HCT116 (cell line): ENCODE measurements at regions not wholly inside any gene's neighbourhood (a gene's known extent, or its start where the extent isn't known, plus 50 kb on each side); places are given as distances from the start of the nearest gene placed in this dataset.

Experiments used
- ATAC-seq: fragments of 200-7000 bp; cut with Tn5 transposase; 2 replicates; pipeline ENCODE4 v1.9.1; 2020; ENCODE audit warnings: mild to moderate bottlenecking, moderate library complexity
- BruUV-seq: library from RNA; stranded (reverse); fragments of 400-500 nt; replicated peaks from 2 replicates; lab custom pipeline; 2021; lab: Mats Ljungman, UMichigan
- CTCF ChIA-PET: fragments of 300-600 bp; sonication (Branson Sonifier 250); formaldehyde crosslinking; loops from one replicate; lab custom pipeline; 2021; ENCODE audit warnings: antibody characterized with exemption; lab: Charles Lee
- POLR2A ChIA-PET: fragments of 300-600, 350-600 bp; sonication (Branson Sonifier 250); formaldehyde crosslinking; loops from one replicate; lab custom pipeline; 2021; ENCODE audit warnings: antibody characterized with exemption; lab: Charles Lee
- RAD21 ChIA-PET, 2 experiments: fragments of 300-600 bp; sonication (Branson Sonifier 250); formaldehyde crosslinking; loops; one replicate each; lab custom pipeline; 2023; ENCODE audit warnings: low total read pairs in 2 of 2; ENCODE audit not compliant: uncharacterized antibody in 2 of 2, unreplicated experiment in 2 of 2, low non-redundant PET in 1 of 2; lab: Charles Lee
- DNase-seq: peaks from one replicate; pipeline ENCODE4 v3.0.0-alpha.2; 2010; ENCODE audit warnings: low read depth, low spot score
- H2AFZ ChIP-seq: fragments of 200-600 bp; shearing (Covaris generic), sonication (generic); 2 replicates; pipeline ENCODE4 v1.6.1; 2017; ENCODE audit warnings: low read depth, mixed run types, mixed read lengths, antibody characterized with exemption, low read length; ENCODE audit not compliant: poor library complexity, severe bottlenecking
- H3K27ac ChIP-seq: 2 replicates; pipeline ENCODE4 v1.5.1; 2012; ENCODE audit warnings: low read depth, low read length
- H3K27me3 ChIP-seq: fragments of 200-600 bp; sonication (generic); 2 replicates; pipeline ENCODE4 v1.6.1; 2016; ENCODE audit warnings: mixed run types, low read length, mixed read lengths; ENCODE audit not compliant: insufficient read depth
- H3K36me3 ChIP-seq, 2 experiments: fragments of 200-500 bp in 1 of 2; fragments of 200-600 bp in 1 of 2; sonication (Bioruptor generic) in 1 of 2; sonication (generic) in 1 of 2; 2 replicates each; pipeline versions ENCODE4 v1.5.1 to v1.6.1; 2014 to 2016; ENCODE audit warnings: low read length in 2 of 2, inconsistent platforms in 1 of 2, mixed read lengths in 1 of 2, mixed run types in 1 of 2; ENCODE audit not compliant: insufficient read depth in 2 of 2, control insufficient read depth in 1 of 2
- H3K4me1 ChIP-seq, 2 experiments: fragments of 200-600 bp in 1 of 2; sonication (generic) in 1 of 2; 2 replicates each; pipeline versions ENCODE4 v1.5.1 to v1.6.1; 2012 to 2017; ENCODE audit warnings: low read length in 2 of 2, inconsistent platforms in 1 of 2, mild to moderate bottlenecking in 1 of 2, mixed read lengths in 1 of 2, mixed run types in 1 of 2, moderate library complexity in 1 of 2; ENCODE audit not compliant: insufficient read depth in 2 of 2, control insufficient read depth in 1 of 2
- H3K4me2 ChIP-seq: fragments of 200-600 bp; sonication (generic); 2 replicates; pipeline ENCODE4 v1.6.1; 2017; ENCODE audit warnings: mixed run types, low read length, mixed read lengths
- H3K4me3 ChIP-seq, 2 experiments: fragments of 200-600 bp in 1 of 2; sonication (generic) in 1 of 2; replicated peaks in 1 of 2; 2 replicates each; pipeline ENCODE4 v1.5.1; 2011 to 2016; ENCODE audit warnings: low read length in 2 of 2, control low read depth in 1 of 2, low read depth in 1 of 2, mild to moderate bottlenecking in 1 of 2, mixed read lengths in 1 of 2, mixed run types in 1 of 2
- H3K79me2 ChIP-seq: fragments of 200-600 bp; sonication (generic); 2 replicates; pipeline ENCODE4 v1.6.1; 2017; ENCODE audit warnings: mild to moderate bottlenecking, mixed run types, low read length, moderate library complexity, mixed read lengths; ENCODE audit not compliant: insufficient read depth
- H3K9ac ChIP-seq: fragments of 200-600 bp; sonication (generic); 2 replicates; pipeline ENCODE4 v1.6.1; 2016; ENCODE audit warnings: low read length, mixed read lengths
- H3K9me2 ChIP-seq: fragments of 200-600 bp; sonication (generic), shearing (Covaris generic); 2 replicates; pipeline ENCODE4 v1.6.1; 2017; ENCODE audit warnings: mixed run types, mild to moderate bottlenecking, moderate library complexity; ENCODE audit not compliant: insufficient read depth
- H3K9me3 ChIP-seq, 2 experiments: fragments of 200-500 bp in 1 of 2; fragments of 200-600 bp in 1 of 2; sonication (Bioruptor generic) in 1 of 2; sonication (generic) in 1 of 2; 2 replicates each; pipeline ENCODE4 v1.6.1; 2014 to 2017; ENCODE audit warnings: low read length in 2 of 2, mixed read lengths in 2 of 2, inconsistent platforms in 1 of 2, low read depth in 1 of 2, mild to moderate bottlenecking in 1 of 2, mixed run types in 1 of 2, moderate library complexity in 1 of 2; ENCODE audit not compliant: control insufficient read depth in 1 of 2, insufficient read depth in 1 of 2
- H4K20me1 ChIP-seq: fragments of 200-600 bp; sonication (generic), shearing (Covaris generic); 2 replicates; pipeline ENCODE4 v1.6.1; 2017; ENCODE audit warnings: mixed run types, mild to moderate bottlenecking, moderate library complexity; ENCODE audit not compliant: insufficient read depth
- CBX3 ChIP-seq: IDR thresholded peaks from 2 replicates; pipeline ENCODE4 v1.6.1; 2012; ENCODE audit warnings: low read depth
- EGR1 ChIP-seq: IDR thresholded peaks from 2 replicates; pipeline ENCODE4 v1.6.1; 2012; ENCODE audit warnings: low read depth
- EZH2phosphoT487 ChIP-seq: fragments of 200-600 bp; IDR thresholded peaks from 2 replicates; pipeline ENCODE4 v1.6.1; 2018; ENCODE audit warnings: antibody characterized with exemption, borderline replicate concordance
- FOSL1 ChIP-seq: IDR thresholded peaks from 2 replicates; pipeline ENCODE4 v1.6.1; 2012; ENCODE audit warnings: low read depth
- JUND ChIP-seq: IDR thresholded peaks from 2 replicates; pipeline ENCODE4 v1.6.1; 2012
- POLR2AphosphoS5 ChIP-seq: IDR thresholded peaks from 2 replicates; pipeline ENCODE4 v1.6.1; 2011; ENCODE audit warnings: mild to moderate bottlenecking, low read depth, low read length, moderate library complexity
- RAD21 ChIP-seq: IDR thresholded peaks from 2 replicates; pipeline ENCODE4 v1.6.1; 2012; ENCODE audit warnings: low read depth, mild to moderate bottlenecking
- SIN3A ChIP-seq: IDR thresholded peaks from 2 replicates; pipeline ENCODE4 v1.6.1; 2012; ENCODE audit warnings: low read depth
- SP1 ChIP-seq: IDR thresholded peaks from 2 replicates; pipeline ENCODE4 v1.6.1; 2012; ENCODE audit warnings: low read depth
- TCF7L2 ChIP-seq: IDR thresholded peaks from 2 replicates; pipeline ENCODE4 v1.7.0; 2011; ENCODE audit warnings: borderline replicate concordance, inconsistent platforms; ENCODE audit not compliant: insufficient read depth, insufficient read length; ENCODE audit errors: extremely low read depth
- YY1 ChIP-seq: IDR thresholded peaks from 2 replicates; pipeline ENCODE4 v1.6.1; 2011; ENCODE audit warnings: low read length, low read depth, moderate library complexity, mild to moderate bottlenecking; ENCODE audit not compliant: insufficient replicate concordance; ENCODE audit errors: extremely low read depth
- intact Hi-C: fragments of 100-400 bp; cut with micrococcal nuclease; formaldehyde crosslinking; loops from 2 replicates; pipeline ENCODE4 v1.10.0; 2022
- TF ChIP-seq, protein P1 (sequence below): IDR thresholded peaks from 2 replicates; pipeline ENCODE4 v1.6.1; 2012

DNA sequence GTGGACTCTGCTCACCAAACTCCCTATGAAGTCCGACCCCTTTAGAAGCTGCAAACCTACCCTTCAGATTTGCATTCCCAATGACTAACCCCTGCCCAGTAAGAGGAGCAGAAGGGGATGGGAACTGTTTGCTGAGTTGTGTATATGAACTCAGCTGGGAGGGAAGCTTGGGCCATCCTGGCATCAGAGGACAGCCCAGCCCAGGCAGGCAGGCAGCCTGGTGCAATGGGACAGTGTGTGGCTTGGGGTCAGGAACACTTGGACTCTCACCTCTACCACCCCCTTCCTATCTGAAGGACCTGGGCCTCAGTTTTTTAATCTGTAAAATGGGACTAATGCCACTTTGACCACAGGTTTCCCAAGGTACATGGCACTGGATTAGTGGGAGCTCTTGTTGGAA is 147.4 kb upstream of the GPR26 start:
- no peaks in the 10 kb centered on the region for H4K20me1 ChIP-seq
- TF ChIP-seq TCF7L2 (no peak), JUND (no peak), YY1 (no peak), FOSL1 (no peak), EGR1 (no peak)
- TF ChIP-seq, protein P1, sequence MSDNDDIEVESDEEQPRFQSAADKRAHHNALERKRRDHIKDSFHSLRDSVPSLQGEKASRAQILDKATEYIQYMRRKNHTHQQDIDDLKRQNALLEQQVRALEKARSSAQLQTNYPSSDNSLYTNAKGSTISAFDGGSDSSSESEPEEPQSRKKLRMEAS: no peak
- ATAC-seq (no peak), DNase-seq (no peak)
- no peak overlapping the region for H3K4me2 ChIP-seq
- H3K27ac ChIP-seq: no peak overlapping the region
- RAD21 ChIA-PET: no interaction called here
- no peaks in the 10 kb centered on the region for H3K79me2 ChIP-seq
- intact Hi-C loops: no loop called here
- no peaks in the 10 kb centered on the region for H3K4me1 ChIP-seq
- H3K4me3 ChIP-seq: no peak overlapping the region
- no peak overlapping the region for H3K9ac ChIP-seq
- POLR2A ChIA-PET: no interaction called here
- H3K9me3 ChIP-seq: no peaks in the 10 kb centered on the region
- H2AFZ ChIP-seq: no peak overlapping the region
- H3K36me3 ChIP-seq: no peaks in the 10 kb centered on the region
- peaks cover 20% of the 10 kb centered on the region; the same call in 1 of the 2 replicates for H3K27me3 ChIP-seq
- CTCF ChIA-PET: no interaction called here
- BruUV-seq: no TSS peak
- H3K9me2 ChIP-seq: no peaks in the 10 kb centered on the region

DNA sequence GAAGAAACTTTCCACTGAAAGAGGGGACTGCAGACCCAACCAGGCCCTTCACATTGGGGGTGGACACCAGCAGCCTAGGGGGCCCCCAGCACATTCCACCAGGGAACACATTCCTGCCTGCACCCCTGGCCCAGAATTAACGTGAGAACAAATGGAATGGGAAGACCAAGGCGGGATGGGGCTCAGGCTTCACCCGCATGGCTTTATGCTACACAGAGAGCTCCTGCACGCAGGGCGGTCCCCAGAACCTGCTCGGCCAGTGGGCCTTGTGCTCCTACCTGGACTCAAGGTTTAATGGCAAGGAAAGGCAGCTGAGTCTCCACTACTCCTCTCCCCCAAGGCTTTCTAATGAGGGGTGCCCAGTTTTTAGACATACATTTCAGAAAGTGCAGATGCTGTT is 146.3 kb upstream of the GPR26 start:
- Histone ChIP-seq H3K27ac (no peak overlapping the region), H3K9me3 (no peaks in the 10 kb centered on the region), H3K4me2 (no peak overlapping the region), H4K20me1 (no peaks in the 10 kb centered on the region), H3K36me3 (no peaks in the 10 kb centered on the region), H2AFZ (no peak overlapping the region), H3K4me1 (no peaks in the 10 kb centered on the region), H3K27me3 (peaks cover 20% of the 10 kb centered on the region; the same call in 1 of the 2 replicates), H3K9me2 (no peaks in the 10 kb centered on the region), H3K9ac (no peak overlapping the region), H3K79me2 (no peaks in the 10 kb centered on the region), H3K4me3 (no peak overlapping the region)
- no TSS peak for BruUV-seq
- no peak for DNase-seq
- ChIA-PET POLR2A (no interaction called here), CTCF (no interaction called here), RAD21 (no interaction called here)
- intact Hi-C loops: no loop called here
- ATAC-seq: no peak
- no peak for TF ChIP-seq EZH2phosphoT487
- TF ChIP-seq SIN3A: no peak
- TF ChIP-seq, protein P1: no peak
- TF ChIP-seq RAD21: no peak
- no peak for TF ChIP-seq SP1
- TF ChIP-seq POLR2AphosphoS5: no peak
- no peak for TF ChIP-seq CBX3
